Heart left ventricle (tissue), 16 donors: ENCODE measurements at regions not wholly inside any gene's neighbourhood (a gene's known extent, or its start where the extent isn't known, plus 50 kb on each side); places are given as distances from the start of the nearest gene placed in this dataset.

ENCODE experiments used
- ATAC-seq, 4 donors: fragments of 200-7000 bp; cut with Tn5 transposase; one replicate each; pipeline ENCODE4 v1.9.1; 2020 to 2022; ENCODE audit warnings: moderate library complexity in 4 of 4, mild to moderate bottlenecking in 3 of 4, moderate number of reproducible peaks in 1 of 4
- DNase-seq, 5 donors: peaks; one replicate each; pipeline ENCODE4 v3.0.0-alpha.2; 2020
- H3K27ac ChIP-seq, 12 donors: fragments of 200-600 bp; sonication (generic) in 4 of 12; one replicate each; pipeline versions ENCODE4 v1.5.0 to v1.8.0; 2016 to 2022; ENCODE audit warnings: mild to moderate bottlenecking in 2 of 12
- H3K27me3 ChIP-seq, 9 donors: fragments of 200-600 bp; sonication (generic) in 2 of 9; one replicate each; pipeline versions ENCODE4 v1.5.1 to v1.8.0; 2016 to 2022; ENCODE audit warnings: mild to moderate bottlenecking in 3 of 9
- H3K36me3 ChIP-seq, 9 donors: fragments of 200-600 bp; sonication (generic) in 2 of 9; one replicate each; pipeline versions ENCODE4 v1.5.0 to v1.8.0; 2018 to 2022; ENCODE audit warnings: mild to moderate bottlenecking in 2 of 9
- H3K4me1 ChIP-seq, 12 donors: fragments of 200-600 bp; sonication (generic) in 4 of 12; one replicate each; pipeline versions ENCODE4 v1.5.0 to v1.8.0; 2016 to 2022; ENCODE audit warnings: mild to moderate bottlenecking in 3 of 12
- H3K4me3 ChIP-seq, 12 donors: fragments of 200-600 bp; sonication (generic) in 4 of 12; one replicate each; pipeline versions ENCODE4 v1.5.0 to v1.8.0; 2017 to 2022; ENCODE audit warnings: mild to moderate bottlenecking in 9 of 12, moderate library complexity in 4 of 12
- H3K9me3 ChIP-seq, 12 donors: fragments of 200-600 bp; sonication (generic) in 4 of 12; one replicate each; pipeline versions ENCODE4 v1.5.0 to v1.8.0; 2016 to 2022; ENCODE audit warnings: mild to moderate bottlenecking in 1 of 12
- CTCF ChIP-seq, 12 donors: fragments of 200-600 bp; sonication (generic) in 4 of 12; IDR thresholded peaks; one replicate each; pipeline versions ENCODE4 v1.5.0 to v1.8.0; 2018 to 2022; ENCODE audit warnings: antibody characterized with exemption in 12 of 12, mild to moderate bottlenecking in 5 of 12
- POLR2A ChIP-seq, 2 donors: fragments of 450-650 bp; IDR thresholded peaks; one replicate each; pipeline ENCODE4 v1.6.1; 2017; ENCODE audit warnings: antibody characterized with exemption in 2 of 2, mild to moderate bottlenecking in 2 of 2, moderate library complexity in 2 of 2
- WGBS, 4 donors: extraction: QIAGEN DNeasy Blood & Tissue Kit in 2 of 4; methylation state at CpG; one replicate each; pipeline versions ENCODE4 v1.1.5 to v1.1.7; 2013 to 2018; 5-methylcytosine and 5-hydroxymethylcytosine counted together
- intact Hi-C, 10 donors: fragments of 100-400 bp; cut with DNase I; formaldehyde crosslinking; loops; one replicate each; pipeline versions ENCODE4 v1.11.1 to v1.14.2; 2022
- donor health status: ischemic (EF 13 %, LVEDD 7.1; RV severe dilation, severe dysfunction).
- donor health status: healthy with polysubstance abuse.
- donor health status: DM: no; HTN: yes; CAD: no.
- donor health status: DM: no; HTN: no; CAD: no.
- donor health status: ischemic (EF 25% LVEDD 6.9; RV normal size, moderate dysfunction).
- donor health status: ischemic (EF 25% LVEDD 5.7; RV mildly dilated, moderate dysfunction).
- donor health status: healthy.
- donor health status: DM: yes; HTN: yes; CAD: no.
- donor health status: ischemic (EF 35%, LVEDD 5.7; RV mildly dilated, moderate dysfunction).
- donor health status: nonischemic (EF 11% LVEDD 7.7; RV severe dilation, severe dysfunction).
- donor health status: DM: yes; HTN: yes; CAD: no.
- donor health status: PGD.
- donor health status: ischemic (EF 29% LVEDD 5.4; RV normal size, mild dysfunction).
- donor health status: nonischemic (EF 23%, LVEDD 6.1; RV moderate dilation, normal function).

DNA sequence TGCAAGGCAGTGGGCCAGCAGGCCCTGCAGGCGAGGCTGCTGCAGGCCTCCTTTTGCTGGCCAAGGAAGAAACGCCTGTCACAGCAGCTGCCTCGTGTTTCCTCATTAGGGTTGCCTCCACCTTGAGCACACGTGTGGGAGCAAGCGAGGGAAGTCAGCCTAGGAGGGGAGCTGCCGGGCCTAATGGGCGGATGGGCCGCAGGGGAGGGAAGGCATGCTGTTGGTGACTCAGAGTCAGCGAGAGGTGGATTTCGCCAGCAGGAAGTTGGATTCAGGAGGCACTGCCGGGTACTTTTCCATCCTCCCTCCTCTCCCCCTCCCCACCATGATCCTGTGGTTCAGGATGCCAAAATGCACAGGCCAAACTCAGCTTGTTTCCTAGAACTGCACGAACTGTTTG, 498.7 kb downstream of the METTL15 start:
- ATAC-seq (no peak), DNase-seq (no peak)
- WGBS, 4 donors, result 61 to 67% (median 65%) methylated on average over 11 to 12 of the region's 12 CpGs
- Histone ChIP-seq H3K4me3 (no peak overlapping the region), H3K9me3 (no peaks in the 10 kb centered on the region), H3K27me3 (no peaks in the 10 kb centered on the region), H3K4me1 (no peaks in the 10 kb centered on the region), H3K27ac (no peak overlapping the region), H3K36me3 (no peaks in the 10 kb centered on the region)
- TF ChIP-seq CTCF (IDR thresholded peaks at IDR 0.05), result no peak
- TF ChIP-seq POLR2A (IDR thresholded peaks at IDR 0.05), result no peak
- intact Hi-C loops, result no loop called here

- intact Hi-C loops, result no loop called here
Measured at GRCh38 chr11:28599656-28600055, 491.5 kb downstream of the METTL15 start.

DNA sequence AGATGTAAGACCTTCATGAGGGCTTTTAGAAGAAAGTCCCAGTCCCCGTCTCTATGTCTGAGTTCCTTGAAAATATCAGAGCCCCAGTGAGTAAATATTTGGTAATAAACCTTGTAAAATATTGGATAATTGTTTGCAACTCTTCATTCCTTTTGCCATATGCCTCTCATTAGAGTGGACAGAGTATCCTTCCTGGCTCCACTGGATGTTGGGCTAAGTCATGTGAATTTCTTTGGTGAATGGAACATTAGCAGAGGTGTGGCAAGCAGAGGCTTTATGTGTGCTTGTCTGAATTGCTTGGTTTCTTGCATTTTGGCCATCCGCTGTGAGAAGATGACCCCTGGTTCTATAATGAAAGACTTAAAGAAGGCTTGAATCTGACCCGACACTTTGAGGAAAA, 490.3 kb downstream of the METTL15 start:
- intact Hi-C loops, result no loop called here
- WGBS, 4 donors, result 87 to 94% (median 92%) methylated on average over 3 of the region's 3 CpGs
- H3K36me3 ChIP-seq, result no peaks in the 10 kb centered on the region
- H3K27ac ChIP-seq, result no peak overlapping the region
- H3K4me1 ChIP-seq, result no peaks in the 10 kb centered on the region
- no peak overlapping the region for H3K4me3 ChIP-seq
- H3K27me3 ChIP-seq, result no peaks in the 10 kb centered on the region
- TF ChIP-seq POLR2A (IDR thresholded peaks at IDR 0.05), result no peak
- TF ChIP-seq CTCF (IDR thresholded peaks at IDR 0.05), result no peak
- no peak for ATAC-seq
- DNase-seq, result no peak
- H3K9me3 ChIP-seq, result peaks cover 0 to 4% (median 0%) of the 10 kb centered on the region in 12 donors

More at GRCh38 chr11:28599656-28600055, 491.5 kb downstream of the METTL15 start:
- Histone ChIP-seq H3K27ac (no peak overlapping the region), H3K27me3 (no peaks in the 10 kb centered on the region), H3K36me3 (no peaks in the 10 kb centered on the region), H3K4me3 (no peak overlapping the region), H3K4me1 (no peaks in the 10 kb centered on the region), H3K9me3 (peaks cover 0 to 1% (median 0%) of the 10 kb centered on the region in 12 donors)
- TF ChIP-seq CTCF (IDR thresholded peaks at IDR 0.05), result no peak
- TF ChIP-seq POLR2A (IDR thresholded peaks at IDR 0.05), result no peak
- 81 to 91% (median 85%) methylated on average over 2 of the region's 2 CpGs for WGBS, 4 donors
- ATAC-seq, result no peak
- DNase-seq, result no peak

DNA sequence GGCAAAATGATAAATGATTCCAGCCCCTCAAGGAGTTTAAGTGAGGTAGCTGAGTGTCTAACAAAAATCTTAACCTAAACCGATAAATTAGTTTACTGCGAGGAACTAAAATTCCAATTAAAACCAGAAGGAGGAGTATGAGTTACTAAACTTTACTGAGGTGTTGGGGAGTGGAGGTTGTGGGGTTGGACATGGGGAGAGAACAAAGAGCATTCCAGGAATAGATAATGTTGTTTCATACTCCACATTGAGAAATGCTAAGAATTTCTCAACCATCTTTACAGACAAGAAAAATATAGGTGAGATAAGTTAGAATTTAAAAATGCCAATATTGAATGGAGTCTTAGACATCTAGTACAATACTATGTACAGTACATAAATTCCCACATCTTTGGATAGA, 488.6 kb downstream of the METTL15 start:
- TF ChIP-seq CTCF (IDR thresholded peaks at IDR 0.05) (no peak), POLR2A (IDR thresholded peaks at IDR 0.05) (no peak)
- no peaks in the 10 kb centered on the region for H3K4me1 ChIP-seq
- no peaks in the 10 kb centered on the region for H3K36me3 ChIP-seq
- H3K27me3 ChIP-seq, result no peaks in the 10 kb centered on the region
- WGBS, 4 donors, result 95 to 97% (median 96%) methylated on average over 2 of the region's 2 CpGs
- ATAC-seq (no peak), DNase-seq (no peak)
- no peak overlapping the region for H3K27ac ChIP-seq
- H3K4me3 ChIP-seq, result no peak overlapping the region
- peaks cover 0 to 4% (median 0%) of the 10 kb centered on the region in 12 donors for H3K9me3 ChIP-seq
- intact Hi-C loops, result no loop called here
